Activated T-helper 1 cell treated with anti-CD3 and anti-CD28 coated beads, Interleukin-2, amount 50 U/mL, for 16 hours (primary cell): ENCODE measurements at regions not wholly inside any gene's neighbourhood (a gene's known extent, or its start where the extent isn't known, plus 50 kb on each side); places are given as distances from the start of the nearest gene placed in this dataset.
"Not testable (repeated sequence)": the region's sequence is repeated elsewhere in the genome, so short reads cannot be mapped to it uniquely, and the experiment has no call there.

ENCODE experiments used
- DNase-seq, 2 donors: peaks; one replicate each; pipeline ENCODE4 v3.0.0-alpha.2; 2020; ENCODE audit warnings: low read depth in 1 of 2, low spot score in 1 of 2

DNA sequence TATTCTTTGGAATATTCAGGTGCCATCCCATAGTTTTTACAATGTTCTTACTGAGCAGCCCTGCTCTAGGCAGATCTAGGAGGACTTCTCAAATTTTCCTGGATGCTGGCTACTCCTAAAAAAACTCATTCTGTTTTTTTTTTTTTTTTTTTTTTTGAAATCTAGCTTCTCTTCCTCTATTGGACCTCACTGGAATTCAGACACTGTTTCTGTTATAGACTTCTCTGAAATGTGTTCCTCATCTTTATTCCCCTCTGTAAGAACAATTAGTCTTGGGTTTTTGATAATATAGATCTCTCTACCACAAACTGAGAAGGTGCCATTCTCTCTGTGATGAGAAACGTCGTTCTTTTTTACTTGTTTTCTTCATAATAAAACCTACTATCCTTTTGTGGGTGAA lies 115.3 kb upstream of the CCND2 start:
- no peak for DNase-seq

DNA sequence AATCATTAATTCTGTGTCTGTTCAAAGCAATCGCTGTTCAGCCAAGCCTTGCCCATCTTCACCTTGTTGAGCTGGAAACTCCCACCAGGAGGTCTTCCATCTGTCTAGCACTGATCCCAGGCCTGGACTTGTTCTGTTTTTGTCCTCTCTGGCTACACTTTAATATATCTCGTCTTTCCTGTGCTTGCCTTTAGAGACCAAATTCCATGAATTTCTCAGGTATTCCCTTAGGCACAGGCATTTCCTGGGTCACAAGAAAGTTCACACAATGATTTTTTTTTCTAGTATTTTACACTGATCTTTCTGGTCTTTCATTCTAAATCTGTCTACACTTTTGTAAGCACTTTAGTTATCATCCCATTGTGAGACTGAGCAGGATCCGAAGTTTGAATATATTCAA lies 116.4 kb upstream of the CCND2 start:
- no peak for DNase-seq

DNA sequence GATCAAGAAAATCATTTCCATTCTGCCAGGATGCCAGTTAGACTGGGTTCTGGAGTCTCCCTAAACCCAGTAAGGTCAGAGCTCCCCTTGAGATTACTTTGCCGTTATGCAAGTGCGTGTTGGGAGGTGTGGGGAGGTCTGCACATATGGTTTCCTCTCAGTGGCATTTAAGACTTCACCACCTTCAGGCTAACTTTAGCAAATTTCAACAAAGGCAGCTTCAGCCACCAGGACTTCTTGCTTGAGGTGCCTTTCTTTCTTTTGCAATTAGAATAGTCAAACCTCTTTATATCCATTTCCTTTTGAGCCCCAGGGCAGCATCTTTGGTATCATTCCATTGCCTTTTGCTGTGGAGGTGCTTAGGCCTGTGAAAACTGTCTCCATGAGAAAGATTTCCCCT lies 117.2 kb upstream of the CCND2 start:
- no peak for DNase-seq

DNA sequence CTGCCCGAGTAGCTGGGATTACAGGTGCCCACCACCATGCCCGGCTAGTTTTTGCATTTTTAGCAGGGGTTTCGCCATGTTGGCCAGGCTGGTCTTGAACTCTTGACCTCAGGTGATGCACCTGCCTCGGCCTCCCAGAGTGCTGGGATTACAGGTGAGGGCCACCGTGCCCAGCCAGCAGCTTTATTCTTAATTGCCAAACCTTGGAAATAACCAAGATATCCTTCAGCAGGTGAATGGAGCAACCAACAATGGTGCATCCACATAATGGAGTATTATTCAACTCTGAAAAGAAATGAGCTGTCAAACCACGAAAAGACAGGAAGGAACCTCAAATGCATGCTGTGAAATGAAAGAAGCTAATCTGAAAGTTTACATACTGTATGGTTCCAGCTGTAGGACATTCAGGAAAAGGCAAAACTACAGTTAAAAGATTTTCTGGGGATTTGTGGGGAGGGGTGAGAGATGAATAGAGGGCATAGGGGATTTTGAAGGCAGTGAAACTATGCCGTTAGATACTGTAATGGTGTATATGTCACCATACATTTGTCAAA lies 118.8 kb upstream of the CCND2 start:
- no peak for DNase-seq

DNA sequence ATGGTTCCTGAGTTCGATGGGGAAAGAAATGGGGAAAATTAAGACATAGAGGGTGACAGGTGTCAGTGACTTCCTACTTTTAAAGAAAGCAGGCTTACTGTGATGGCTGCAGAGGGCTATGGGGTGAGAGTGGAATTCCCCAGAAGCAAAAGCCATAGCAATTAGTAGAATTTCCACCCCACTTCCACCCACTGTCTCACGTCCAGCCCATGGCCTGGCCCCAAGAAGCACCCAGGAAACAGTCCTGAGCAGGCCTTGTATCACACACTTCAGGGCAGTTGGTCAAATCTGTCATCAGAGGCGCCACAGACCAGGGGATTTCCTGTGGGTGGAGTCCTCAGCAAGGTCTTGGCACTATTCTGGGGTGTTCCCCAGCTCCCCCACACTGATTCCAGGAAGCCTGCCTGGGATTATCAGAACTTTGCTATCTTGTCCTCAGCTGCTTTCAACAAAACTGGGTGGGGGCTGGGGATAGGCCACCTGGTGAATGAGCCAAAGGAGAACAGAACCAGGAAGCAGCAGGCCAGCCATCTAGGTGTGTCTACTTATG lies 120.1 kb upstream of the CCND2 start:
- DNase-seq: peak in 1 of 2 donors; percentile 39

DNA sequence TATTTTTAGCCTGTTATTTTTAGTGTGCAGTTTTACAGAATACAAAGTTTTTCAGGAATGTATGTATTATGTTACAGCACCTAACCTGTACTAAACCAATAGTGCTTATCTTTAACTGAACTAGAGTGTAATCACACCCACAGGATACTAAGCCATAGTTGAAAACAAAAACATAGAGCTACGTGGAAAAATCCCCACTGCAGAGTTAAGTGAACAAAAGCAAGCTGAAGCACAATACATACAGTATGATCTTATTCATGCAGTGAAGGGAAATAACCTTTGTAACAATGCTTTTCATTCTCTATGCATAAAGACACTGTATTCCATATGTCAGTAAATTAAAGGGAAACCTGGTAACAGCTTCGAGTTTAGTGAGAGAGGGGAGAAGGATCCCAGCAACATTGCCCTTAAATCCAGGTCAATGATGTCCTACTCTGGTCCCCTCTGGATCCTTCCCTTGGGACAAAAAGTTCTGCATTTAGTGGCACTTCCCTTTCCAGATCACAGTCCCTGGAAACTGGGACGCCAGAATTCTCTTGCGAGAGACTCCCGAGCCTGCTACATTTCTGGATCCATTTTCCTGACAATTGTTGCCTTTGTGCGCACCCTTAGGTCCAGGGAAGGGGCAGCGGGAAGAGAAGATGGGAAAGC lies 121.3 kb upstream of the CCND2 start:
- DNase-seq: no peak

DNA sequence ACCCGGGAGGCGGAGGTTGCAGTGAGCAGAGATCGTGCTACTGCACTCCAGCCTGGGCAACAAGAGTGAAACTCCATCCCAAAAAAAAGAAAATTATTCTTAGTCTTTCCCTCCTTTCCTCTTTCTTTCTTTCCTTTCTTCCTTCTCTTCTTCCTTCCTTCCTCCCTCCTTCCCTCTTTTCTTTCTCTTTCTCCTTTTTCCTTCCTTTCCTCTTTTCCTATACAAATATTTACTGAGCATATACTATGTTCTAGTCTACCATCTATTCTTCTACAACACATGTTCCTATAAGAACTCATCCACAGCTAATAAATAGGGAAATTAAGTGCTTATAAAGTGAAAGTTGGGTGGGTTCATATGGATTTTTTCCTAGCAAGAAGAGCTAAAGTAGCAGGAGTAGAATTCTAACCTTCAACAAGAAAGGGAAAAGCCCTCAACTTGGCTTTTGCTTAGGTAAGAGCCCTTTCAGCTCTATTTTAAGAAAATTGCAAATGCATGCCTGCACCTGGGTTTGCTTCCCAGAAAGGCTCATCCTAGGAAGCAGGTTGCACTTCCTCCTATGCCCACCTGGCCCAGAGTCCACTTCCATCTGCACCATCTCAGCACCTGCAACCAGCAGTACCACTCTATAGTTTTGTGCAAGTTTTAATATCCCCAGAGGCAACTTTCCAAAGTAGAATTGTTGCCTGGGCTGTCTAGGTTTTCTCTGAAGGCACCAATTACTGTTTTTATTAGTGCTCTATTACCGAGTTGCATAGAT lies 122.0 kb upstream of the CCND2 start:
- no peak for DNase-seq

DNA sequence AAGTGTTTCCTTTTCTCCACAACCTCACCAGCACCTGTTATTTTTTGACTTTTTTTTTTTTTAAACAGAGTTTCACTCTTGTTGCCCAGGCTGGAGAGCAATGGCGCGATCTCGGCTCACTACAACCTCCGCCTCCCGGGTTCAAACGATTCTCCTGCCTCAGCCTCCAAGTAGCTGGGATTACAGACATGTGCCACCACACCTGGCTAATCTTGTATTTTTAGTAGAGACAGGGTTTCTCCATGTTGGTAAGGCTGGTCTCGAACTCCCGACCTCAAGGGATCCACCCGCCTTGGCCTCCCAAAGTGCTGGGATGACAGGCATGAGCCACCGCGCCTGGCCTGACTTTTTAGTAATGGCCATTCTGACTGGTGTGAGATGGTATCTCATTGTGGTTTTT lies 123.2 kb upstream of the CCND2 start:
- not testable (repeated sequence) for DNase-seq

DNA sequence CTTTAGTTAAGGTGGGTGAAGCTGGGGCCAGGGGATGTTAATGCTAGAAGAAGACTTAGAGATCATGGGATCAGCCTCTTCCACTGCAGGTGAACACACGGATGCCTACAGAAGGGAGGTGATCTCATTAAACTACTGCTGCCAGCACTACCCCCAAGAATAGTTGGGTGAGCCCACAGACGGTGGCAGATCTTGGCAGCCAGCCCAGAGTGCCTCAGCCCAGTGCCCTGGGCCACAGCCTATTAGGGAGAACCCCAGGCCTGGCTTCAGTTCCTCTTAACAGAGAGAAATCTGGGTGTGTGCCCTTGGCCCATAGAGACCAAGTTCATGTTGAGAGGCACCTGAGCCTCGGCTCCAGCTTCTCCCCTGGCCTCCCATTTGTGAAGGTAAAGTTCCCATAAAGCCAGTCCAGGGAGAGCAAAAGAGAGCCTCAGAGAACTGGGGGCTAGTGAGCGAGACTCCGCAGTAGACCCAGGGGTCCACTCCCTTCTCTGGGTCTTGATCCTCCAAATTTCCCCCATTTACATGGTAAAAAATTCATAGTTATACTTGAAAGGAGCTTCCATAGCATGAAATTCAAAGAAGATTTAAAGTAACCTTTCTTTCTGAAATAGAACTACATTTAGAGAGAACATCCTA lies 125.0 kb upstream of the CCND2 start:
- no peak for DNase-seq

DNA sequence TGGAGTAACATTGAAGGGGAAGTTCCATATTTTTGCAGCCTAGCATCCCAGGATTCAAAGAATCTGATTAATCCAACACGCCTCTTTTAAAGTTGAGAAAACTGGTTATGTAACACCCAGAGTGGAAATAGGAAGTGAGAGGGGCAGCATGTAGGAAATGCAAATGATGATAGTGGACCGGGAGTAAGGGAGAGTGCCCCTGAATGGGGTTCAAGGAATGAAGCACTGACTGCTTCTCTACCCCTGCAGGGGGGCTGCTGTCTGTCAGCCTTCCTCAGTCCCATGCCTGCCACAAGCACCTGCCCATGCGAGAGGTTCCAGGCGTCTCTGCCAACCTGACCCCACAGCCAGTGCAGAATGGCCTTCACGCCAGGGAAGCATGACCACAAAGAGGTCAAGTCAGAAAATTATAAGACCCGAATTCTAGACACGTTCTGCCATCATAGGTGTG lies 126.5 kb upstream of the CCND2 start:
- no peak for DNase-seq

DNA sequence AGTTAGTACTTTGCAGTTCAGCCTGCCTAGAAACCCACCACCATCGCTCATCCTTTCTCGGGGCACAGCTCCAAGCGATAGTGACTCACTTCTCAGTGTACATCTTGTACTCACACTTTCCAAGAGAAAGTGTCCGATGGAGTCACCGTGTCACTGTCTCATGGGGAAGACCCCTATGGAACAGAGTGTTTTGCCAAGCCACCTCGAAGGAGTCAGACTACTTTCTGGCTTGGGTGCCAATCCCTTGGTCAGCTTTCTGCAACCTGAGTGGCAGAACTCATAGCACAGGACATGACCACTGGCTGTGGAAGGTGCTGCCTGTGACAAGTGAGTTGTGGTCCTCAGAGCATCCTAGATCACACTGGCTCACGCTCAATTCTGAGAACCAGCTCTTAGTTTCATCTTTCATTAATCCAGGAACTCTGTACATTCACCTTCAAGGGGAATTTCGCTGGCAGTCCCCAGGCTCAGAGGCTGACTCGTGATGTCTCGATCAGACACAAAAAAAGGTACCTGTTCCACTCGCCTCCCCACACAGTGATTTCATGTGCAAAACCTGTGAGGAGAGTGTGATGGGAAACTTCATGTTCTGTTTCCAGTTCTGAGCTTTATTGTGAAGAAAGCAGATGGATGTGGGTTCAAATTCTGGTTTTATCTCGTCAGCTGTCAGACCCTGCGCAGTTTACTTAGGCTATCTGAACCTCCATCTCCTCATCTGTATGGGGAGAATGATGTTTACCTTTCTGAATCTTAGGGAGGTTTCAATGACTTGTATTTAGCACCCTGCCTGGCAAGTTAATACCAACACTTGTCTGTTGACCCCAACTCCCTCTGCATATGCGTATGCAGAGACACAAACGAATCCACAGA lies 127.3 kb upstream of the CCND2 start:
- peak in 1 of 2 donors; percentile 45 for DNase-seq

DNA sequence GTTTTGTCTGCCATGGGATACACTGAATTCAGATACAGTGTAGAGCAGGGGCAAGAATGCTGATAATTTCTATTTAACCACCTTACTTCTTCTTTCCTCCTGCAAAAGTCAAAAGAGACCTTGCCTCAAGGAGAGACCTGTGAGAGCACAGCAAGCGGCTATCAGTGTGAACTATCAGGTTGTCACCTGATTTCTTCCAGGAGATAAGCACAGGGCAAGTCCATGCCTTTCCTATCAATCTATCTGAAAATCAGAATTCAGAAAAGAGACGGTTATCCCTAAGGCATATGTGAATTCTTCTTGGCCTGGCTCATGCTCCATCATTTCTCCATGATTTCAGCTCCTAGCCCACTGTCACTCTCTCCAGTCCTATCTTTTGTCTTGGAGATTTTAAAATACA lies 128.9 kb upstream of the CCND2 start:
- no peak for DNase-seq

DNA sequence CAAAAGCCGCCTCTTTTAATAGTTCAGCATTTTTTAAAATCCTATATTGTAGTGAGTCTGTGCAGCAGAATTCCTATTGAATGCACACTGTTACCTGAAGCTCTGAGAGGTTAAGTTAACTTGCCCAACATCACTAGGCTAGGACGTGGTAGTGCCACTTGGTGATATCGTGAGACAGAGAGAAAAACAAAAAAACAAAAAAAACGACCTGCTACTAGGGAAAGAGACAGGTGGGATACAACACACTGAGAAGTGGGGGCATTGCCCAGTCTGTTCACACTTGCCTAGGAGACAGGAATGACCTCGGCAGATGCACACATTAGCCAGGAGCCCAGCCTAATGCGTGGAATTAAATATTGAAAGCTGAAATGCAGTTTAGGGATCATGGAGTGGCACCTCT lies 129.7 kb upstream of the CCND2 start:
- no peak for DNase-seq

DNA sequence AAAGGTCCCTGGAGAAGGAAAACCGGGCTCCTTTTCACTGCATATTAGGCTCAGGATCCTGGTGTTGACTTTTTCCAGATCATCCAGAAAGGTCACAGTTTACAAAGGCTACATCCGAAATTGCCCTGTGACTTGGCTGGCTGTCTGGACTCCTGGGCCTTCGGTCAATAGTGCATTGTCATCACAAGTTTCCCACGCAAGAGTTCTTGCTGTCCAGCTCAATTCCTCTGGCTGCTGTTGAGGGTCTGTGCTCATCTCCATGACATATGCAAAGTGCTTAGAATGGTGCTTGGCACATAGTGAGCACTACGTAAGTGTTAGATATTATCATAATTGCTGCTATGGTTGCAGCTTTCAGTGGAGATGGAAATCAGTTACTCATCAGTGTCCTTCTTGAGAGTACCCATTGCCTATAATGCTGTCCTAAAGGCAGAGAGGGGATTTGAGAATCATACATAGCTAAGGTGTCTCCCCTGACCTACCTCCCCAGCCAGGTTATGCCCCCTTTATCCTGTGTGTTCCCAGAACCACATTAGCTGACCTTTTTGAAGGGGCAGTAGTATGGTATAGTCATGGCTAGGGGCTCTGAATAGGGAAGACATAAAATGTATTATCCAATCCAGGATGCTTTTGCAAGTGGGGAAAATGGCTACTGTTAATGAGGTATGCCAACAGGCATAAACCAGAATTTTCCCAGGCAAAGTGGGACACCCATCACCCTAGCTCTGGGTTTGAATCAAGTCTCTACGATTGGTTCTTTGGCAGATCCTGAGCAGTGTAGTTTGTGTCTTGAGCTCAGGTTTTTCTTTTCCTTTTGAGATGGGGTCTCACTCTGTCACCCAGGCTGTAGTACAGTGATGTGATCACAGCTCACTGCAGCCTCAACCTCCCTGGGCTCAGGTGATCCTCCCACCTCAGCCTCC lies 132.0 kb upstream of the CCND2 start:
- DNase-seq: no peak

DNA sequence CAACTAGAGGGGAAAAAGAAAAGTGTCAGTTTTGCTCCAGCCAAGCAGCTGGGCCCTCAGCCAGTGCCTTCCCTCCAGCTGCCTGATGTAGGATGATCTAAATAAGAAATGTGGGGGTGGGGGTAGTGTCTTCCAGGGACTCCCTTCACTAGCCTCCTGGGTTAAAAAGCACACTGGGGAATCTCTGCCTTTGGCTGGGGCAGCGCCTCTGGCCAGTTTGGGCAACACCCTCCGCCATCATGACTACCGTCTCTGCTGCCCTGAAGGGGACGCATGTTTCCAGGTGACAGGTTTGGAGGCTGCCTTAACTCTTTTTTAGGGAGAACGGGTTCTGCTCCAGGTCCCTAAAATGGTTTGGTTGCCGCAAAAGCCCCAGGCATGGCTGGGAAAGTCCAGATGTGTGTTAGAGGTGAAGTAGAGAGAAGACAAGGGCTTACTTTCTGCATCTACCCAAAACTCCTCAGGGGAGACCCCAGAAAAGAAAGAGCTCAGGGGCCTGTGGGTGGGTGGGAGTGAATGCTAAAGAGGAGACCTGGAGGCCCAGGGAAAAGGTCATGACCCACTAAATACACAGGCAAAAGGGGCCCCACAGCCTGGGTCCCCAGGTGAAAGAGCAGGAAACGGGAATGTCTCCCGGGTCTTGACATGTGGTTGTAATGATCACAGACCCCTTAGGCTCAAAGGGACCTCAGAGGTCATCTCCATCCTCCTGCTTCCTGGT lies 132.8 kb upstream of the CCND2 start:
- no peak for DNase-seq

DNA sequence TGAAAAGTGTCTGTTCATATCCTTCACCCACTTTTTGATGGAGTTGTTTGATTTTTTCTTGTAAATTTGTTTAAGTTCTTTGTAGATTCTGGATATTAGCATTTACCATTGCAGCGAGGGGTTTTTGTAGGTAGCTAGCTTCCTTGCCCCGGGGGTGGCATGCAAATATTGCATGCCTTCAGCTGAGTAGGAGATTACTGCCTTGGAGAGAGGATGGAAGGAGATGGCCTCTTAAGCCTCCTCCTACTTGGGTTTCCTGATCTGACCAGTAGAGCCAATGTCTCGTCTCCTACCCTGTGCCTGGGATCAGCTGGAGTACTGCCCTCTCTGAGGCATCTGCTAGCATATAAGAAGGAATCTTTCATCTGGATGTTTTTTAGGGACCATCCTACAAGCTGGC lies 134.4 kb upstream of the CCND2 start:
- DNase-seq: no peak

DNA sequence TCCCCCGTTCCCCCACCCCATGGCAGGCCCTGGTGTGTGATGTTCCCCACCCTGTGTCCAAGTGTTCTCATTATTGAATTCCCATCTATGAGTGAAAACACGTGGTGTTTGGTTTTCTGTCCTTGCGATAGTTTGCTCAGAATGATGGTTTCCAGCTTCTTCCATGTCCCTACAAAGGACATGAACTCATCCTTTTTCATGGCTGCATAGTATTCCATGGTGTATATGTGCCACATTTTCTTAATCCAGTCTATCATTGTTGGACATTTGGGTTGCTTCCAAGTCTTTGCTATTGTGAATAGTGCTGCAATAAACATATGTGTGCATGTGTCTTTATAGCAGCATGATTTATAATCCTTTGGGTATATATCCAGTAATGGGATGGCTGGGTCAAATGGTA lies 135.0 kb upstream of the CCND2 start:
- not testable (repeated sequence) for DNase-seq

DNA sequence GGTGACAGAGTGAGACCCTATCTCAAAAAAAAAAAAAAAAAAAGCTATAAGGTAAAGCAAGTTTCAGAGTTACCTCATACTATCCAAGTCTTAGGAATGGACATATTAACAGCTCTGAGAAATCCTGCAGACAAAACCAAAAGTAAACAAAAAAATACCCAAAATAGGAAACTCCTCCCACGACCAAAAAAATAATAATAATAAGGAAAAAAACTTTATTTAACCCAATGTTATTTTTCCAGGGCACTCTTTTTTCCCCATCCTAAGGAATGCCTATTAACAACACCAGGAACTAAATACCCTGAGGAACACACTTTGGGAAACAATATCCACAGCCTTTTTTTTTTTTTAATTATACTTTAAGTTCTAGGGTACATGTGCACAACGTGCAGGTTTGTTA lies 135.5 kb upstream of the CCND2 start:
- no peak for DNase-seq

DNA sequence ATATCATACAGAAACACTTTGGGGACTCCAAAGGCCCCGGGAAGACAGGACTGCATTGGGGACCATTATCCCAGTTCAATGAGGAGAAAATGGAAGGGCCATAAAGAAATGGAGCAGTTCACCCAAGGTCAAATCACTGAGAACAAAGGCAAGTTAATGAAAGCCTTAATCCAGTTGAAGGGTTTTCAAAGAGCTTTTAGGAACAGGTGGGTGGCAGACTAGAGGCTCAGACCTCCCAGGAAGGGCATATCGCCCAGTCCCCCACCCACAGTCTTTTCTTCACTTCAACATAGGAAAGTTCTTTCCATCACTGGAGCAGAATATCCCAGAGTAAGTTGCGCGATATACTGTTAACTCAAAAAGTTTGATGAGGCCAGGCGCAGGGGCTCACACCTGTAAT lies 136.1 kb upstream of the CCND2 start:
- no peak for DNase-seq
